HG03175 (cell line): ENCODE measurements at regions not wholly inside any gene's neighbourhood (a gene's known extent, or its start where the extent isn't known, plus 50 kb on each side); places are given as distances from the start of the nearest gene placed in this dataset.
"Not testable (repeated sequence)": the region's sequence is repeated elsewhere in the genome, so short reads cannot be mapped to it uniquely, and the experiment has no call there.

Experiments used
- ATAC-seq: cut with Tn5 transposase; IDR thresholded peaks from one replicate; pipeline ENCODE4 v1.9.1; 2021; ENCODE audit warnings: mild to moderate bottlenecking, moderate library complexity; ENCODE audit not compliant: unreplicated experiment

DNA sequence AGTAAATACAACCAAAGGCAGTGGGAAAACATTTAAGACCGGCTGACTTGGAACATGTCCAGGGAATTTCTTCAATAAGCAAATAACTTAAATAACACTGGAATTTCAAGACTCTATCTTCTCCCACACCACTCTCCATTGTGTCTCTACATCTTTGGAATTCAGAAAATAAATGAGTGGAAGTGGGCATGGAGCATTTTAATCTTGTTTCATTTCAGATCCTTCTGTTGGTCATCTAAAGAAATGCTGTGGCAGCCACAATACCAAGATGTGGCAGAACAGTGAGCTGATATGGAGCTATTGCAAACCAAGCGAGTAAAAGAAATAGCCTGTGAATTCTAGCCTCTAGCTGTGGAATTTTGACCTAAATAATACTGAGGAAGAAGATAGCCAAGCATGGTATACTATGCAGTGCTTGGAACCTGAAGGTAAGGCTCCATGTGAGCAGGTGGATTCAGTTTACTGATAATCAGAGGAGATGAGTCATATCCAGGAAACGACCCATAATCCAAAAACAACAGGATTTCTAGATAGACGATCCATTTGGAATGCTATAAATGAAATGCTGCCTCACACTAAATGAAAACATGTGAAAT lies 157.1 kb upstream of the SCN7A start:
- no peak for ATAC-seq

- no peak for ATAC-seq
Observed at GRCh38 chr2:166647935-166648334, 153.9 kb upstream of the SCN7A start.

GRCh38 chr2:166643980-166644379 lies 149.9 kb upstream of the SCN7A start:
- no peak for ATAC-seq

DNA sequence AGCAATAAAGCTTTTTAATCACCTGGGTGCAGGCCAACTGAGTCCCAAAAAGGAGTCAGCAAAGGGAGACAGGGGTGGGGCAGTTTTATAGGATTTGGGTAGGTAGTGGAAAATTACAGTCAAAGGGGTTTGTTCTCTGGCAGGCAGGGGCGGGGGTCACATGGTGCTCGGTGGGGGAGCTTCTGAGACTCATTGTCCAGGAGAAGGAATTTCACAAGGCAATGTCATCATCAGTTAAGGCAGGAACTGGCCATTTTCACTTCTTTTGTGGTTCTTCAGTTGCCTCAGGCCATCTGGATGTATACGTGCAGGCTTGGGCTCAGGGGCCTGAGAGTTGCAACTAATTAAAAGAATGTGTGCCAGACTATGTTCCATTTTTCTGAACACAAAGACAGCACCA lies 147.5 kb upstream of the SCN7A start:
- not testable (repeated sequence) for ATAC-seq

- ATAC-seq, result no peak
Observed at GRCh38 chr2:166637051-166637450, 143.0 kb upstream of the SCN7A start.

- no peak for ATAC-seq
Observed at GRCh38 chr2:166634706-166635105, 140.7 kb upstream of the SCN7A start.

DNA sequence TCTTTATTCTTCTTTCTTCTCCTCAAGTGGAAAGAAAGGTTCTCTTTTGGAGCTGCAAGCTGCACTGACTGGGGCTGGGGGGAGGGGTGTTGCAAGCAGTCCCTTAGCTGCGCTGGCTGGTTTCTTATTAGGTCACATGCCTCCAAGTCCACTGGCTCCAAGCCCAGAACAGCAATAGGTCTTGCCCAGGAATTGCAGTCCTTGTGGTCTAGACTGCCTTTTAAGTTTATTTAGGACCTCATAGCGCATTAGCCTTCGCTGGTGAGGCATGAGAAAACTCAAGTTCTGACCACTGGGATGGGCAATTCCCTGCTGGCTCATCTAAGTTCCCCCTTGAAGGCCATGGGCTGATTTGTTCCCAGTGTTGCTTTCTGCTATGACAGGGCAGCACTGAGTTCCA lies 138.6 kb upstream of the SCN7A start:
- ATAC-seq, result no peak

- no peak for ATAC-seq
Observed at GRCh38 chr2:166628478-166629136, 134.6 kb upstream of the SCN7A start.

DNA sequence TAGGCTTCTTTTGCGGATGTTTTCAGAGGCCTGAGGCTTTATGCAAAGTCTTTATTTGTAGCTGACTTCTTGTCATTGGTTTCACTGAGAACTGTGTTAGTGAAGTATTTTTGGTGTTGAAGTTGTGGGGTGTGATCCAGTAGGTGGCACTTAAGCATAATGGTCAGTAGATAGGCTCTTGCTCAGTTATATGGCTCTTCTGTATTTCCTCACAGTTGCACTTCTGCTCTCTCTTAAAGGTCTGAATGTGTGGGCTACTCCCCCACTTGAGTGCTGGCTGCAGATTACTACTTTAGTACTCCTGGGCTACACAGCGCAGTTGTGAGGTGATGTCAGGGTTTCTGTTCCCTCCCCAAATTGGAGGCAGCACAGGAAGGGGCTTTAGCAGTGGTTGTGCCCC lies 133.8 kb upstream of the SCN7A start:
- ATAC-seq, result no peak

- ATAC-seq, result no peak
Observed at GRCh38 chr2:166625670-166626069, 131.6 kb upstream of the SCN7A start.

DNA sequence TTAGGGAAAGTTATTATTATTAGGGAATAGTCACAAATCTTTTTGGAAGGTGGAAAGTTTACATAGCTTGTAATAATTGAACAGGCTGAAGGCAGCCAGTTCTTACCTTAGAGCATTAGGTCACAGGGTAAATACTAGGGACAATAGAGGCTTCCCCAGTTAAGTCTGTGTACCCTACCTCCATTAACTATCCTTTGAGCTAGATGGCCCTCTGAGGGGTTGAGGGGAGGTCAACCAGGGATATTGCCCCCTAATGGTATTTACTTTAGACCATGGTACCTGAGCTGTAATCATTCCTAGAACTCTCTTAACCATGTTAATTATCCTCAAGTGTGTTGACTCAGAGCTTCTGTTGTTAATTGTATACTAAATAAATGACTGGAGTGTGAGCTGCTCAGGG lies 120.5 kb upstream of the SCN7A start:
- no peak for ATAC-seq

- no peak for ATAC-seq
Observed at GRCh38 chr2:166614029-166614428, 120.0 kb upstream of the SCN7A start.

- ATAC-seq, result no peak
Observed at GRCh38 chr2:166613226-166613625, 119.2 kb upstream of the SCN7A start.

- ATAC-seq, result no peak
Observed at GRCh38 chr2:166612214-166612613, 118.2 kb upstream of the SCN7A start.

- no peak for ATAC-seq
Observed at GRCh38 chr2:166610913-166611305, 116.9 kb upstream of the SCN7A start.

- no peak for ATAC-seq
Observed at GRCh38 chr2:166610180-166610912, 116.3 kb upstream of the SCN7A start.

GRCh38 chr2:166609183-166609959 lies 115.3 kb upstream of the SCN7A start:
- ATAC-seq, result no peak

DNA sequence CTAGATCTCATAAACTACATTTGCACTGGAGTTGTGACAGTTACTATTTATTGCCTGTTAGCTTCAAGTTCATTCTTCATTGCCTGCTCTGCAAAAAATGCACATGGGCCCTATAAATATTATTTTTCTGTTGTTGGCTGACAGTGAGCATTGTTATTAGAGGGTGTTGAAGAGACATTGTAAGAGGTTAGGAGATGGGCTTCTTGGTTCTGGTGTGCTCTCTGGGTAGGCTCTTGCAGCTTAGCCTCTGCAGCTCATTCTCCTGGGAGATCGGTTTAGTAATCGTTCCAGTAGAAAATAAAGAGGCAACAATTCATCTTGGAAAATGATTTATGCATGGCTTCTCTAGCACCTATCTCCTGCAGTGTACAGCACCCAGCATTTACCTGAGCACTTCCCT lies 113.8 kb upstream of the SCN7A start:
- no peak for ATAC-seq

- ATAC-seq, result no peak
Observed at GRCh38 chr2:166593403-166593802, 99.4 kb upstream of the SCN7A start.

GRCh38 chr2:166592750-166593149 lies 98.7 kb upstream of the SCN7A start:
- no peak for ATAC-seq

DNA sequence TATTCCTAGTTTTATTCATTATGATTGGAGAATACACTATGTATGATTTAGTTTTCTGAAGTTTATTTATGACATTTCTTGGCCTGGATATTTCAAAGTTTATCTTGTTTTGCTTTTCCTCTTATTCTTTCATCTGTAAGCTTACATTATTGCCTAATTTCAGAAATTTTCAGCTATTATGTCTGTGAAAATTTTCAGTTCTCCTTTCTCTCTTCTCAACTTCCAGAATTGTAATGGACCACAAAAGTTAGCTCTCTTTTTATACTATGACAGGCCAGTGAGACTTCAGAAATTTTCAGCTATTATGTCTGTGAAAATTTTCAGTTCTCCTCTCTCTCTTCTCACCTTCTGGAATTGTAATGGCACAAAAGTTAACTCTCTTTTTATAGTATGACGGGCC lies 97.2 kb upstream of the SCN7A start:
- ATAC-seq, result no peak

DNA sequence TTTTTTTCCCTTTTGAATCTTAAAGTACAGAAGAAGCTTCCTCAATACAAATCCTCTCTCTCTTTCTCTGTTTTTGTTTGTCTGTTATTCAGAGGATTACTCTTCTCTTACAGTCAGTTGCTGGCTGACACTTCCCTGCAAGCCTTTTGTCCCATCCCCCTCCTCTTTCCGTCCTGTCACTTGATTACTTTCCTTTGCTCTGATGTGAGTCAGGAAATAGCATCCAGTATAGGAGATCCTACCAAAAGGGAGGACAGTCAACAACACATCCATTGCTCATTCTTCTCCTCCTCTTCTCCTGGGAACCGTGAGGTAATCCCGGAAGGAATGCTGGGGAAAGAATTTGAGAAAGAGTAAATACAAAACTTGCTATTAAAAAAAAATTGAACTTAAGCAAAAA lies 79.3 kb upstream of the SCN7A start:
- ATAC-seq, result no peak
